Mucosa of gallbladder (tissue), 1 donor: ENCODE measurements at regions not wholly inside any gene's neighbourhood (a gene's known extent, or its start where the extent isn't known, plus 50 kb on each side); places are given as distances from the start of the nearest gene placed in this dataset.

Experiments used
- DNase-seq: peaks from one replicate; pipeline ENCODE4 v3.0.0-alpha.2; 2020; ENCODE audit warnings: low spot score
- donor health status: DM: no; HTN: no; CAD: no.

GRCh38 chr9:38160613-38161215, 91.7 kb upstream of the SHB start:
- peak; percentile 63 for DNase-seq

GRCh38 chr9:38159599-38159998, 90.6 kb upstream of the SHB start:
- no peak for DNase-seq

GRCh38 chr9:38158628-38159027, 89.6 kb upstream of the SHB start:
- DNase-seq = no peak

GRCh38 chr9:38157711-38158110, 88.7 kb upstream of the SHB start:
- no peak for DNase-seq

- DNase-seq = no peak
Observed at GRCh38 chr9:38154501-38155421, 85.7 kb upstream of the SHB start.

GRCh38 chr9:38153910-38154291, 84.9 kb upstream of the SHB start:
- no peak for DNase-seq

GRCh38 chr9:38153152-38153909, 84.3 kb upstream of the SHB start:
- no peak for DNase-seq

- DNase-seq = no peak
Observed at GRCh38 chr9:38149647-38150046, 80.6 kb upstream of the SHB start.

GRCh38 chr9:38146844-38147243, 77.8 kb upstream of the SHB start:
- DNase-seq = no peak

GRCh38 chr9:38145526-38146053, 76.6 kb upstream of the SHB start:
- DNase-seq = no peak

- DNase-seq = no peak
Observed at GRCh38 chr9:38144421-38144820, 75.4 kb upstream of the SHB start.

GRCh38 chr9:38141746-38142591, 72.9 kb upstream of the SHB start:
- no peak for DNase-seq

- DNase-seq = no peak
Observed at GRCh38 chr9:38138276-38138675, 69.2 kb upstream of the SHB start.

- no peak for DNase-seq
Observed at GRCh38 chr9:38137342-38137741, 68.3 kb upstream of the SHB start.

- DNase-seq = no peak
Observed at GRCh38 chr9:38136386-38136785, 67.4 kb upstream of the SHB start.

- DNase-seq = no peak
Observed at GRCh38 chr9:38134611-38135237, 65.7 kb upstream of the SHB start.

GRCh38 chr9:38133595-38133994, 64.6 kb upstream of the SHB start:
- DNase-seq = no peak

- no peak for DNase-seq
Observed at GRCh38 chr9:38132956-38133355, 63.9 kb upstream of the SHB start.

- no peak for DNase-seq
Observed at GRCh38 chr9:38131729-38132128, 62.7 kb upstream of the SHB start.

- DNase-seq = no peak
Observed at GRCh38 chr9:38130724-38131123, 61.7 kb upstream of the SHB start.

GRCh38 chr9:38129366-38129765, 60.3 kb upstream of the SHB start:
- no peak for DNase-seq
